ENCODE measurements at regions not wholly inside any gene's neighbourhood (a gene's known extent, or its start where the extent isn't known, plus 50 kb on each side); places are given as distances from the start of the nearest gene placed in this dataset.

DNA sequence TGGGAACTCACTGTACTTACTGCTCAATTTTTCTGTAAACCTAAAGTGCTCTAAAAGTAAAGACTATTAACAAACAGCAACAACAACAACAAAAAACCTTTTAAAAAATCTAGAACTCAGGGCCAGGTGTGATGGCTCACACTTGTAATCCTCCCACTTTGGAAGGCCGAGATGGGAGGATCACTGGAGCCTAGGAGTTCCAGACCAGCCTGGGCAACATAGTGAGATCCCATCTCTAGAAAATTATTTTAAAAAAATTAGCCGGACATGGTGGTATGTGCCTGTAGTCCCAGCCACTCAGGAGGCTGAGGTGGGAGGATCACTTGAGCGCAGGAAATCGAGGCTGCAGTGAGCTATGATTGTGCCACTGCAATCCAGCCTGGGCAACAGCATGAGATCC, 161.8 kb downstream of the NUP210 start:
- TF ChIP-seq CBX2 (IDR thresholded peaks at IDR 0.05; ENCODE audit: insufficient read depth, low read length, poor library complexity, severe bottlenecking) (no peak), MYC (IDR thresholded peaks at IDR 0.05; ENCODE audit: low read depth, low read length) (no peak), MYC (CRISPR knock-in tag; IDR thresholded peaks at IDR 0.05; ENCODE audit: borderline replicate concordance, low read depth) (no peak), JUN (IDR thresholded peaks at IDR 0.05; ENCODE audit: borderline replicate concordance, low read depth, low read length) (no peak), JUN (CRISPR knock-in tag; IDR thresholded peaks at IDR 0.05; ENCODE audit: borderline replicate concordance) (no peak), CHCHD3 (CRISPR knock-in tag; IDR thresholded peaks at IDR 0.05) (no peak), EZH2 (IDR thresholded peaks at IDR 0.05; ENCODE audit: borderline replicate concordance, low read depth, low read length) (no peak), CEBPB (tag; IDR thresholded peaks at IDR 0.05) (no peak), RBM22 (IDR thresholded peaks at IDR 0.05; ENCODE audit: low read depth, low read length, poor library complexity, severe bottlenecking) (no peak), ZNF57 (CRISPR knock-in tag; IDR thresholded peaks at IDR 0.05) (no peak), BRD4 (IDR thresholded peaks at IDR 0.05) (no peak), SAFB2 (IDR thresholded peaks at IDR 0.05; ENCODE audit: borderline replicate concordance, low read depth, low read length, severe bottlenecking) (no peak), FOXP1 (CRISPR knock-in tag; IDR thresholded peaks at IDR 0.05) (no peak), NFXL1 (CRISPR knock-in tag; IDR thresholded peaks at IDR 0.05) (no peak)
- TF ChIP-seq, protein P1, sequence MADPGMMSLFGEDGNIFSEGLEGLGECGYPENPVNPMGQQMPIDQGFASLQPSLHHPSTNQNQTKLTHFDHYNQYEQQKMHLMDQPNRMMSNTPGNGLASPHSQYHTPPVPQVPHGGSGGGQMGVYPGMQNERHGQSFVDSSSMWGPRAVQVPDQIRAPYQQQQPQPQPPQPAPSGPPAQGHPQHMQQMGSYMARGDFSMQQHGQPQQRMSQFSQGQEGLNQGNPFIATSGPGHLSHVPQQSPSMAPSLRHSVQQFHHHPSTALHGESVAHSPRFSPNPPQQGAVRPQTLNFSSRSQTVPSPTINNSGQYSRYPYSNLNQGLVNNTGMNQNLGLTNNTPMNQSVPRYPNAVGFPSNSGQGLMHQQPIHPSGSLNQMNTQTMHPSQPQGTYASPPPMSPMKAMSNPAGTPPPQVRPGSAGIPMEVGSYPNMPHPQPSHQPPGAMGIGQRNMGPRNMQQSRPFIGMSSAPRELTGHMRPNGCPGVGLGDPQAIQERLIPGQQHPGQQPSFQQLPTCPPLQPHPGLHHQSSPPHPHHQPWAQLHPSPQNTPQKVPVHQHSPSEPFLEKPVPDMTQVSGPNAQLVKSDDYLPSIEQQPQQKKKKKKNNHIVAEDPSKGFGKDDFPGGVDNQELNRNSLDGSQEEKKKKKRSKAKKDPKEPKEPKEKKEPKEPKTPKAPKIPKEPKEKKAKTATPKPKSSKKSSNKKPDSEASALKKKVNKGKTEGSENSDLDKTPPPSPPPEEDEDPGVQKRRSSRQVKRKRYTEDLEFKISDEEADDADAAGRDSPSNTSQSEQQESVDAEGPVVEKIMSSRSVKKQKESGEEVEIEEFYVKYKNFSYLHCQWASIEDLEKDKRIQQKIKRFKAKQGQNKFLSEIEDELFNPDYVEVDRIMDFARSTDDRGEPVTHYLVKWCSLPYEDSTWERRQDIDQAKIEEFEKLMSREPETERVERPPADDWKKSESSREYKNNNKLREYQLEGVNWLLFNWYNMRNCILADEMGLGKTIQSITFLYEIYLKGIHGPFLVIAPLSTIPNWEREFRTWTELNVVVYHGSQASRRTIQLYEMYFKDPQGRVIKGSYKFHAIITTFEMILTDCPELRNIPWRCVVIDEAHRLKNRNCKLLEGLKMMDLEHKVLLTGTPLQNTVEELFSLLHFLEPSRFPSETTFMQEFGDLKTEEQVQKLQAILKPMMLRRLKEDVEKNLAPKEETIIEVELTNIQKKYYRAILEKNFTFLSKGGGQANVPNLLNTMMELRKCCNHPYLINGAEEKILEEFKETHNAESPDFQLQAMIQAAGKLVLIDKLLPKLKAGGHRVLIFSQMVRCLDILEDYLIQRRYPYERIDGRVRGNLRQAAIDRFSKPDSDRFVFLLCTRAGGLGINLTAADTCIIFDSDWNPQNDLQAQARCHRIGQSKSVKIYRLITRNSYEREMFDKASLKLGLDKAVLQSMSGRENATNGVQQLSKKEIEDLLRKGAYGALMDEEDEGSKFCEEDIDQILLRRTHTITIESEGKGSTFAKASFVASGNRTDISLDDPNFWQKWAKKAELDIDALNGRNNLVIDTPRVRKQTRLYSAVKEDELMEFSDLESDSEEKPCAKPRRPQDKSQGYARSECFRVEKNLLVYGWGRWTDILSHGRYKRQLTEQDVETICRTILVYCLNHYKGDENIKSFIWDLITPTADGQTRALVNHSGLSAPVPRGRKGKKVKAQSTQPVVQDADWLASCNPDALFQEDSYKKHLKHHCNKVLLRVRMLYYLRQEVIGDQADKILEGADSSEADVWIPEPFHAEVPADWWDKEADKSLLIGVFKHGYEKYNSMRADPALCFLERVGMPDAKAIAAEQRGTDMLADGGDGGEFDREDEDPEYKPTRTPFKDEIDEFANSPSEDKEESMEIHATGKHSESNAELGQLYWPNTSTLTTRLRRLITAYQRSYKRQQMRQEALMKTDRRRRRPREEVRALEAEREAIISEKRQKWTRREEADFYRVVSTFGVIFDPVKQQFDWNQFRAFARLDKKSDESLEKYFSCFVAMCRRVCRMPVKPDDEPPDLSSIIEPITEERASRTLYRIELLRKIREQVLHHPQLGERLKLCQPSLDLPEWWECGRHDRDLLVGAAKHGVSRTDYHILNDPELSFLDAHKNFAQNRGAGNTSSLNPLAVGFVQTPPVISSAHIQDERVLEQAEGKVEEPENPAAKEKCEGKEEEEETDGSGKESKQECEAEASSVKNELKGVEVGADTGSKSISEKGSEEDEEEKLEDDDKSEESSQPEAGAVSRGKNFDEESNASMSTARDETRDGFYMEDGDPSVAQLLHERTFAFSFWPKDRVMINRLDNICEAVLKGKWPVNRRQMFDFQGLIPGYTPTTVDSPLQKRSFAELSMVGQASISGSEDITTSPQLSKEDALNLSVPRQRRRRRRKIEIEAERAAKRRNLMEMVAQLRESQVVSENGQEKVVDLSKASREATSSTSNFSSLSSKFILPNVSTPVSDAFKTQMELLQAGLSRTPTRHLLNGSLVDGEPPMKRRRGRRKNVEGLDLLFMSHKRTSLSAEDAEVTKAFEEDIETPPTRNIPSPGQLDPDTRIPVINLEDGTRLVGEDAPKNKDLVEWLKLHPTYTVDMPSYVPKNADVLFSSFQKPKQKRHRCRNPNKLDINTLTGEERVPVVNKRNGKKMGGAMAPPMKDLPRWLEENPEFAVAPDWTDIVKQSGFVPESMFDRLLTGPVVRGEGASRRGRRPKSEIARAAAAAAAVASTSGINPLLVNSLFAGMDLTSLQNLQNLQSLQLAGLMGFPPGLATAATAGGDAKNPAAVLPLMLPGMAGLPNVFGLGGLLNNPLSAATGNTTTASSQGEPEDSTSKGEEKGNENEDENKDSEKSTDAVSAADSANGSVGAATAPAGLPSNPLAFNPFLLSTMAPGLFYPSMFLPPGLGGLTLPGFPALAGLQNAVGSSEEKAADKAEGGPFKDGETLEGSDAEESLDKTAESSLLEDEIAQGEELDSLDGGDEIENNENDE (IDR thresholded peaks at IDR 0.05; ENCODE audit: low read depth, low read length) = no peak
- TF ChIP-seq, protein P2, sequence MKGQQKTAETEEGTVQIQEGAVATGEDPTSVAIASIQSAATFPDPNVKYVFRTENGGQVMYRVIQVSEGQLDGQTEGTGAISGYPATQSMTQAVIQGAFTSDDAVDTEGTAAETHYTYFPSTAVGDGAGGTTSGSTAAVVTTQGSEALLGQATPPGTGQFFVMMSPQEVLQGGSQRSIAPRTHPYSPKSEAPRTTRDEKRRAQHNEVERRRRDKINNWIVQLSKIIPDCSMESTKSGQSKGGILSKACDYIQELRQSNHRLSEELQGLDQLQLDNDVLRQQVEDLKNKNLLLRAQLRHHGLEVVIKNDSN (CRISPR knock-in tag; IDR thresholded peaks at IDR 0.05) = no peak

Data from K562 (cell line).